CD14-positive monocyte (primary cell): ENCODE measurements at regions not wholly inside any gene's neighbourhood (a gene's known extent, or its start where the extent isn't known, plus 50 kb on each side); places are given as distances from the start of the nearest gene placed in this dataset.

Experiments
- DNase-seq, 3 donors: peaks; one replicate each; pipeline ENCODE4 v3.0.0-alpha.2; 2011 to 2022
- H2AFZ ChIP-seq: 2 replicates; pipeline ENCODE4 v1.6.0; 2012; ENCODE audit warnings: mild to moderate bottlenecking, low read depth, low read length, inconsistent platforms; ENCODE audit not compliant: insufficient read depth, poor library complexity, severe bottlenecking
- H3K27ac ChIP-seq, 2 donors: 1 replicate in 1 of 2; 2 replicates in 1 of 2; pipeline ENCODE4 v1.5.1; 2012 to 2013; ENCODE audit warnings: low read length in 2 of 2, control low read depth in 1 of 2, inconsistent platforms in 1 of 2, low read depth in 1 of 2, mild to moderate bottlenecking in 1 of 2
- H3K27me3 ChIP-seq, 2 donors: one replicate each; pipeline versions ENCODE4 v1.6.0 to v1.6.1; 2011 to 2013; ENCODE audit warnings: low read length in 2 of 2; ENCODE audit not compliant: control insufficient read depth in 2 of 2, insufficient read depth in 2 of 2
- H3K36me3 ChIP-seq, 2 donors: replicated peaks in 1 of 2; 1 replicate in 1 of 2; 2 replicates in 1 of 2; pipeline versions ENCODE4 v1.5.1 to v1.6.1; 2012 to 2013; ENCODE audit warnings: low read length in 2 of 2, control low read depth in 1 of 2, inconsistent platforms in 1 of 2, mild to moderate bottlenecking in 1 of 2; ENCODE audit not compliant: insufficient read depth in 2 of 2, control insufficient read depth in 1 of 2
- H3K4me1 ChIP-seq, 2 donors: 1 replicate in 1 of 2; 2 replicates in 1 of 2; pipeline versions ENCODE4 v1.5.1 to v1.6.1; 2012 to 2013; ENCODE audit warnings: low read length in 2 of 2, control low read depth in 1 of 2, inconsistent platforms in 1 of 2, mild to moderate bottlenecking in 1 of 2, moderate library complexity in 1 of 2; ENCODE audit not compliant: insufficient read depth in 2 of 2, control insufficient read depth in 1 of 2
- H3K4me2 ChIP-seq: replicated peaks from 2 replicates; pipeline ENCODE3; 2012; ENCODE audit warnings: low read length, moderate library complexity, mild to moderate bottlenecking; ENCODE audit not compliant: poor library complexity, severe bottlenecking; ENCODE audit errors: extremely low read depth
- H3K4me3 ChIP-seq, 3 experiments: fragments of 200-600 bp in 1 of 3; sonication (generic) in 1 of 3; replicated peaks in 1 of 3; 1 replicate in 2 of 3; 2 replicates in 1 of 3; pipeline ENCODE4 v1.5.1; 2011 to 2013; ENCODE audit warnings: low read length in 3 of 3, mild to moderate bottlenecking in 3 of 3, control low read depth in 2 of 3, low read depth in 2 of 3, inconsistent platforms in 1 of 3, moderate library complexity in 1 of 3
- H3K79me2 ChIP-seq: 2 replicates; pipeline ENCODE4 v1.6.0; 2012; ENCODE audit warnings: mild to moderate bottlenecking, control low read depth, inconsistent platforms, low read length, moderate library complexity; ENCODE audit not compliant: insufficient read depth
- H3K9ac ChIP-seq: 2 replicates; pipeline ENCODE4 v1.6.0; 2017; ENCODE audit warnings: low read length, mild to moderate bottlenecking; ENCODE audit not compliant: insufficient read depth, poor library complexity, severe bottlenecking
- H3K9me3 ChIP-seq, 2 donors: replicated peaks in 1 of 2; 1 replicate in 1 of 2; 2 replicates in 1 of 2; pipeline versions ENCODE4 v1.5.1 to v1.6.1; 2012 to 2013; ENCODE audit warnings: low read length in 2 of 2, control low read depth in 1 of 2; ENCODE audit not compliant: control insufficient read depth in 1 of 2, insufficient read depth in 1 of 2
- H4K20me1 ChIP-seq: 2 replicates; pipeline ENCODE4 v1.6.0; 2012; ENCODE audit warnings: mild to moderate bottlenecking, low read length, control low read depth, moderate library complexity; ENCODE audit not compliant: insufficient read depth
- H3K27ac Mint-ChIP-seq, 7 donors: one replicate each; pipeline ENCODE4 v1.8.0; 2020; ENCODE audit warnings: mild to moderate bottlenecking in 7 of 7, mixed read lengths in 7 of 7, moderate library complexity in 6 of 7, inconsistent platforms in 2 of 7
- H3K27me3 Mint-ChIP-seq, 3 donors: one replicate each; pipeline ENCODE4 v1.8.0; 2021 to 2022; ENCODE audit warnings: low read depth in 3 of 3, mild to moderate bottlenecking in 3 of 3, mixed read lengths in 3 of 3, moderate library complexity in 3 of 3, inconsistent platforms in 1 of 3
- H3K36me3 Mint-ChIP-seq, 2 donors: one replicate each; pipeline ENCODE4 v1.8.0; 2020; ENCODE audit warnings: mixed read lengths in 2 of 2, inconsistent platforms in 1 of 2, mild to moderate bottlenecking in 1 of 2
- H3K4me1 Mint-ChIP-seq: one replicate; pipeline ENCODE4 v1.8.0; 2020; ENCODE audit warnings: mild to moderate bottlenecking, mixed read lengths
- H3K4me3 Mint-ChIP-seq, 2 donors: one replicate each; pipeline ENCODE4 v1.8.0; 2020; ENCODE audit warnings: mild to moderate bottlenecking in 2 of 2, mixed read lengths in 2 of 2, moderate library complexity in 1 of 2
- H3K9me3 Mint-ChIP-seq, 7 donors: one replicate each; pipeline ENCODE4 v1.8.0; 2020 to 2022; ENCODE audit warnings: mixed read lengths in 7 of 7, mild to moderate bottlenecking in 6 of 7, moderate library complexity in 6 of 7, inconsistent platforms in 2 of 7
- WGBS: methylation state at CpG from one replicate; pipeline ENCODE4 v1.1.5; 2013; ENCODE audit warnings: missing lambda C conversion rate; ENCODE audit not compliant: insufficient coverage; 5-methylcytosine and 5-hydroxymethylcytosine counted together
- intact Hi-C, 2 donors: fragments of 100-400 bp; cut with micrococcal nuclease; formaldehyde crosslinking; loops; one replicate each; pipeline versions ENCODE4 v1.15.0 to v1.15.1; 2023
- TF ChIP-seq, protein P1 (sequence below): fragments of 200-600 bp; IDR thresholded peaks from one replicate; pipeline ENCODE4 v1.8.0; 2022; ENCODE audit warnings: antibody characterized with exemption, mild to moderate bottlenecking

DNA sequence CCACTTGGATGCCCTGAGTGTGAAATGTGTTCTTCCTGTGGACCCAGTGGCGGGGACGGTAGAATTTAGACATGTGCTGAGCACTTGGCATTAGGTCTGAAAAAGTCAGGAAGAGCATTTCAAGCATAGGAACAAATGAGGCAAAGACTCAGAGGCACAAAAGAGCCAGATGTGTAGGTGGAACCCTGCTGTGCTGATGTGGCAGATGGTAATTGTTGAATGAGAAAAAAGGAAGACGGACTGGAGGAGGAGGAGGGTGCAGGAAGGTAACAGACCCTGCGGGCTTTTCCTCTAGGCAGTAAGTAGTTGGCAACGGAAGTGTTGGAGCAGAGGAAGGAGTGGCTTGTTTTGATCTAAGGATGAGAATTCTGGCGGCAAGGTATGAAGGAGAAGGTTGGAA is 985.8 kb downstream of the TBC1D22A start:
- intact Hi-C loops = no loop called here
- H2AFZ ChIP-seq = no peak overlapping the region
- no peaks in the 10 kb centered on the region for H3K4me1 Mint-ChIP-seq
- DNase-seq = no peak
- H3K4me3 ChIP-seq = no peak overlapping the region
- no peak overlapping the region for H3K4me3 Mint-ChIP-seq
- peaks cover 0 to 8% (median 0%) of the 10 kb centered on the region in 7 donors for H3K9me3 Mint-ChIP-seq
- H3K27me3 Mint-ChIP-seq = peaks cover 0 to 4% (median 0%) of the 10 kb centered on the region in 3 donors
- H3K9ac ChIP-seq = no peak overlapping the region
- no peaks in the 10 kb centered on the region for H3K27me3 ChIP-seq
- no peaks in the 10 kb centered on the region for H4K20me1 ChIP-seq
- H3K4me1 ChIP-seq = no peaks in the 10 kb centered on the region
- H3K27ac Mint-ChIP-seq = no peak overlapping the region
- H3K27ac ChIP-seq = no peak overlapping the region
- TF ChIP-seq, protein P1, sequence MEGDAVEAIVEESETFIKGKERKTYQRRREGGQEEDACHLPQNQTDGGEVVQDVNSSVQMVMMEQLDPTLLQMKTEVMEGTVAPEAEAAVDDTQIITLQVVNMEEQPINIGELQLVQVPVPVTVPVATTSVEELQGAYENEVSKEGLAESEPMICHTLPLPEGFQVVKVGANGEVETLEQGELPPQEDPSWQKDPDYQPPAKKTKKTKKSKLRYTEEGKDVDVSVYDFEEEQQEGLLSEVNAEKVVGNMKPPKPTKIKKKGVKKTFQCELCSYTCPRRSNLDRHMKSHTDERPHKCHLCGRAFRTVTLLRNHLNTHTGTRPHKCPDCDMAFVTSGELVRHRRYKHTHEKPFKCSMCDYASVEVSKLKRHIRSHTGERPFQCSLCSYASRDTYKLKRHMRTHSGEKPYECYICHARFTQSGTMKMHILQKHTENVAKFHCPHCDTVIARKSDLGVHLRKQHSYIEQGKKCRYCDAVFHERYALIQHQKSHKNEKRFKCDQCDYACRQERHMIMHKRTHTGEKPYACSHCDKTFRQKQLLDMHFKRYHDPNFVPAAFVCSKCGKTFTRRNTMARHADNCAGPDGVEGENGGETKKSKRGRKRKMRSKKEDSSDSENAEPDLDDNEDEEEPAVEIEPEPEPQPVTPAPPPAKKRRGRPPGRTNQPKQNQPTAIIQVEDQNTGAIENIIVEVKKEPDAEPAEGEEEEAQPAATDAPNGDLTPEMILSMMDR = no peak
- no peaks in the 10 kb centered on the region for H3K79me2 ChIP-seq
- no peak overlapping the region for H3K4me2 ChIP-seq
- no peaks in the 10 kb centered on the region for H3K9me3 ChIP-seq
- 33% methylated on average over 5 of the region's 6 CpGs for WGBS
- H3K36me3 Mint-ChIP-seq = no peaks in the 10 kb centered on the region
- no peaks in the 10 kb centered on the region for H3K36me3 ChIP-seq

GRCh38 chr22:47740109-47740805 is 977.8 kb downstream of the TBC1D22A start:
- Histone ChIP-seq H3K79me2 (no peaks in the 10 kb centered on the region), H3K4me2 (no peak overlapping the region), H2AFZ (no peak overlapping the region), H4K20me1 (no peaks in the 10 kb centered on the region), H3K4me3 (no peak overlapping the region), H3K9me3 (no peaks in the 10 kb centered on the region), H3K36me3 (no peaks in the 10 kb centered on the region), H3K4me1 (no peaks in the 10 kb centered on the region), H3K9ac (no peak overlapping the region), H3K27ac (no peak overlapping the region), H3K27me3 (no peaks in the 10 kb centered on the region)
- WGBS = 87% methylated on average over 8 of the region's 10 CpGs
- no peak overlapping the region for H3K27ac Mint-ChIP-seq
- intact Hi-C loops = no loop called here
- no peaks in the 10 kb centered on the region for H3K36me3 Mint-ChIP-seq
- peaks cover 0 to 2% (median 2%) of the 10 kb centered on the region in 3 donors for H3K27me3 Mint-ChIP-seq
- DNase-seq = no peak
- no peak overlapping the region for H3K4me3 Mint-ChIP-seq
- TF ChIP-seq, protein P1 = no peak
- H3K4me1 Mint-ChIP-seq = no peaks in the 10 kb centered on the region
- no peaks in the 10 kb centered on the region for H3K9me3 Mint-ChIP-seq
